C4-2B (cell line): ENCODE measurements at regions not wholly inside any gene's neighbourhood (a gene's known extent, or its start where the extent isn't known, plus 50 kb on each side); places are given as distances from the start of the nearest gene placed in this dataset.

Source experiments
- ZFX ChIP-seq: fragments of 450-650 bp; IDR thresholded peaks from 2 replicates; pipeline ENCODE4 v1.6.1; 2017
- TF ChIP-seq, protein P1 (sequence below): fragments of 450-650 bp; conservative IDR thresholded peaks from 2 replicates; pipeline ENCODE4 v1.5.1; 2017; ENCODE audit warnings: mild to moderate bottlenecking

DNA sequence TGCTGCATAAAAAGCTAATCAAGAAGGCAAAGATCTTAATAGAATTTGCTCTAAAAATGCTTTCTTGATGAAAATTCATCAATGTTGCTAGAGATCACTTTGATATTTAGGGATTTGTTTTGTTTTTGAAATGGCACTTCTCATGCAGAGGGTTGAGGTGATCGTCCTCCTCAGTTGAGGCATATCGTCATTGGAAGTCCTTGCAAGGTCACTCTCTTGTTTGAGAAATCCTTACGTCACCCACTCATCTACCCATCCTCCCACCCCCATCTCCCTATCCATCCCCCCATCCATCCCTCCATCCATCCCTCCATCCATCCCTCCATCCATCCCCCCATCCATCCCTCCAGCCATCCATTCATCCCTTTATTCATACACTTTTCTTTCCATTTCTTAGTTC is 133.7 kb downstream of the THNSL2 start:
- TF ChIP-seq, protein P1, sequence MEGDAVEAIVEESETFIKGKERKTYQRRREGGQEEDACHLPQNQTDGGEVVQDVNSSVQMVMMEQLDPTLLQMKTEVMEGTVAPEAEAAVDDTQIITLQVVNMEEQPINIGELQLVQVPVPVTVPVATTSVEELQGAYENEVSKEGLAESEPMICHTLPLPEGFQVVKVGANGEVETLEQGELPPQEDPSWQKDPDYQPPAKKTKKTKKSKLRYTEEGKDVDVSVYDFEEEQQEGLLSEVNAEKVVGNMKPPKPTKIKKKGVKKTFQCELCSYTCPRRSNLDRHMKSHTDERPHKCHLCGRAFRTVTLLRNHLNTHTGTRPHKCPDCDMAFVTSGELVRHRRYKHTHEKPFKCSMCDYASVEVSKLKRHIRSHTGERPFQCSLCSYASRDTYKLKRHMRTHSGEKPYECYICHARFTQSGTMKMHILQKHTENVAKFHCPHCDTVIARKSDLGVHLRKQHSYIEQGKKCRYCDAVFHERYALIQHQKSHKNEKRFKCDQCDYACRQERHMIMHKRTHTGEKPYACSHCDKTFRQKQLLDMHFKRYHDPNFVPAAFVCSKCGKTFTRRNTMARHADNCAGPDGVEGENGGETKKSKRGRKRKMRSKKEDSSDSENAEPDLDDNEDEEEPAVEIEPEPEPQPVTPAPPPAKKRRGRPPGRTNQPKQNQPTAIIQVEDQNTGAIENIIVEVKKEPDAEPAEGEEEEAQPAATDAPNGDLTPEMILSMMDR = no peak
- TF ChIP-seq ZFX = no peak
